LNCAP (cell line): ENCODE measurements at regions not wholly inside any gene's neighbourhood (a gene's known extent, or its start where the extent isn't known, plus 50 kb on each side); places are given as distances from the start of the nearest gene placed in this dataset.

ENCODE experiments used
- CTCF ChIP-seq: fragments of 450-650 bp; IDR thresholded peaks from 2 replicates; pipeline ENCODE4 v1.5.1; 2017; ENCODE audit warnings: mild to moderate bottlenecking

GRCh38 chr18:40851014-40851429 is 1104.0 kb upstream of the PIK3C3 start:
- TF ChIP-seq CTCF = no peak

GRCh38 chr18:40849886-40850285 is 1105.1 kb upstream of the PIK3C3 start:
- TF ChIP-seq CTCF = no peak

GRCh38 chr18:40841467-40841866 is 1113.6 kb upstream of the PIK3C3 start:
- TF ChIP-seq CTCF = no peak

- no peak for TF ChIP-seq CTCF
Measured at GRCh38 chr18:40841063-40841462, 1114.0 kb upstream of the PIK3C3 start.

GRCh38 chr18:40832362-40832761 is 1122.7 kb upstream of the PIK3C3 start:
- TF ChIP-seq CTCF = no peak

GRCh38 chr18:40824291-40824690 is 1130.7 kb upstream of the PIK3C3 start:
- no peak for TF ChIP-seq CTCF

GRCh38 chr18:40821596-40822243 is 1133.3 kb upstream of the PIK3C3 start:
- TF ChIP-seq CTCF = no peak

GRCh38 chr18:40812981-40813515 is 1142.0 kb upstream of the PIK3C3 start:
- no peak for TF ChIP-seq CTCF
